HFFc6 (cell line): ENCODE measurements at regions not wholly inside any gene's neighbourhood (a gene's known extent, or its start where the extent isn't known, plus 50 kb on each side); places are given as distances from the start of the nearest gene placed in this dataset.
A peak's percentile ranks its signal among the peaks of the same experiment; 100 is the strongest.

ENCODE experiments used
- DNase-seq: peaks from one replicate; pipeline ENCODE4 v3.0.0-alpha.2; 2018
- H3K27ac Mint-ChIP-seq: 2 replicates; pipeline ENCODE4 v1.8.0; 2020; ENCODE audit warnings: mild to moderate bottlenecking, mixed read lengths
- H3K27me3 Mint-ChIP-seq: 2 replicates; pipeline ENCODE4 v1.8.0; 2021; ENCODE audit warnings: mild to moderate bottlenecking, moderate library complexity, mixed read lengths; ENCODE audit not compliant: insufficient read depth
- H3K36me3 Mint-ChIP-seq: 2 replicates; pipeline ENCODE4 v1.8.0; 2021; ENCODE audit warnings: low read depth, mixed read lengths
- H3K4me1 Mint-ChIP-seq: 2 replicates; pipeline ENCODE4 v1.8.0; 2020; ENCODE audit warnings: low read depth, mixed read lengths
- H3K4me3 Mint-ChIP-seq: 2 replicates; pipeline ENCODE4 v1.8.0; 2020; ENCODE audit warnings: mild to moderate bottlenecking, moderate library complexity, mixed read lengths
- H3K9me3 Mint-ChIP-seq: 2 replicates; pipeline ENCODE4 v1.8.0; 2020; ENCODE audit warnings: mild to moderate bottlenecking, mixed read lengths
- CTCF ChIP-seq: fragments of 200-600 bp; sonication (generic); IDR thresholded peaks from 2 replicates; pipeline ENCODE4 v1.5.0; 2021; ENCODE audit warnings: antibody characterized with exemption, mild to moderate bottlenecking

- no peak for DNase-seq
- no peak overlapping the region for H3K27ac Mint-ChIP-seq
- H3K36me3 Mint-ChIP-seq = no peaks in the 10 kb centered on the region
- peaks cover 3% of the 10 kb centered on the region for H3K9me3 Mint-ChIP-seq
- H3K27me3 Mint-ChIP-seq = no peaks in the 10 kb centered on the region; the same call in 1 of the 2 replicates
- peaks cover 9% of the 10 kb centered on the region for H3K4me1 Mint-ChIP-seq
- no peak overlapping the region for H3K4me3 Mint-ChIP-seq
- no peak for TF ChIP-seq CTCF
Observed at GRCh38 chr10:36177071-36177470, 535.0 kb upstream of the FZD8 start.

- Mint-ChIP-seq H3K9me3 (peaks cover 3% of the 10 kb centered on the region), H3K27ac (no peak overlapping the region), H3K27me3 (no peaks in the 10 kb centered on the region; the same call in 1 of the 2 replicates), H3K36me3 (no peaks in the 10 kb centered on the region), H3K4me1 (peaks cover 14% of the 10 kb centered on the region), H3K4me3 (no peak overlapping the region)
- DNase-seq = no peak
- no peak for TF ChIP-seq CTCF
Observed at GRCh38 chr10:36175954-36176353, 533.9 kb upstream of the FZD8 start.

GRCh38 chr10:36173364-36173763, 531.3 kb upstream of the FZD8 start:
- Mint-ChIP-seq H3K4me1 (peaks cover 14% of the 10 kb centered on the region), H3K9me3 (no peaks in the 10 kb centered on the region; the same call in 1 of the 2 replicates), H3K27ac (no peak overlapping the region), H3K36me3 (no peaks in the 10 kb centered on the region), H3K27me3 (no peaks in the 10 kb centered on the region; the same call in 1 of the 2 replicates), H3K4me3 (no peak overlapping the region)
- TF ChIP-seq CTCF = no peak
- DNase-seq = no peak

- no peaks in the 10 kb centered on the region; the same call in 1 of the 2 replicates for H3K27me3 Mint-ChIP-seq
- peak overlapping the region; percentile 54 for H3K4me3 Mint-ChIP-seq
Observed at GRCh38 chr10:36171953-36172940, 530.2 kb upstream of the FZD8 start.

GRCh38 chr10:36171556-36171952, 529.5 kb upstream of the FZD8 start:
- H3K36me3 Mint-ChIP-seq = no peaks in the 10 kb centered on the region
- no peaks in the 10 kb centered on the region; the same call in 1 of the 2 replicates for H3K27me3 Mint-ChIP-seq
- H3K9me3 Mint-ChIP-seq = no peaks in the 10 kb centered on the region; the same call in 1 of the 2 replicates
- H3K4me1 Mint-ChIP-seq = peaks cover 14% of the 10 kb centered on the region
- no peak overlapping the region for H3K27ac Mint-ChIP-seq
- DNase-seq = no peak
- TF ChIP-seq CTCF = no peak
- H3K4me3 Mint-ChIP-seq = no peak overlapping the region

More at GRCh38 chr10:36171953-36172940, 530.2 kb upstream of the FZD8 start:
- Mint-ChIP-seq H3K4me1 (peaks cover 14% of the 10 kb centered on the region), H3K27ac (peak overlapping the region; percentile 25; the same call in 1 of the 2 replicates), H3K9me3 (no peaks in the 10 kb centered on the region; the same call in 1 of the 2 replicates), H3K36me3 (no peaks in the 10 kb centered on the region)
- peak; percentile 14 for DNase-seq
- TF ChIP-seq CTCF = no peak
